ENCODE measurements at regions not wholly inside any gene's neighbourhood (a gene's known extent, or its start where the extent isn't known, plus 50 kb on each side); places are given as distances from the start of the nearest gene placed in this dataset.

DNA sequence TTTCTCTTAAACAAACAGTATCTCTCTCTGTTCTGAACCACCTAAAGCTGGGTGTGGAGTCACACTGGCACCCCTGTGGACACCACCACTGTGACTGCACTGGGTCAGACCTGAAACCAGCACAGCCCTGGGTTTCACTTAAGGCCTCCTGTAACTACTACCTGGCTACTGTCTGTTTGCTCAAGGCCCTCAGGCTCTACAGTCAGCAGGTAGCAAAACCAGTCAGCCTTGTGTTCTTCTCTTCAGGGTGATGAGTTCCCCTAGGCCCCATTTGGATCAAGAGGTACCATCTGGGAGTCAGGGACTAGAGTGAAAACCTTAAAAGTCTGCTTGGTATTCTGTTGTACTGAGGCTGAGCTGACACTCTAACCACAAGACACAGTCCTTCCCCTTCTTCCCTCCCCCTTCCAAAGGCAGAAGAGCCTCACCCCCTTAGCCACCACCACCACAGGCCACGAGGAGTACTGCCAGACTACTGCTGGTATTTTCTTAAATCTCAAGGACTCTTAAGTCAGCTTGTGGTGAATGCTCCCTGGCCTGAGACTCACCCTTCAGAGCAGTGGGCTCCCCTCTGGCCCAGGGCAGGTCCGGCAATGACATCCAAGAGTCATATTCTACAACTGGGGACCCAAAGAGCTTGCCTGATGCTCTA, 153.2 kb upstream of the MON1B start:
- DNase-seq (ENCODE audit: low spot score) (no peak), ATAC-seq (no peak)
- no peaks in the 10 kb centered on the region for H3K4me1 Mint-ChIP-seq
- H3K27me3 Mint-ChIP-seq (ENCODE audit: low read depth), result no peaks in the 10 kb centered on the region
- CTCF ChIA-PET, result no interaction called here
- POLR2A ChIA-PET, result no interaction called here
- peaks cover 10% of the 10 kb centered on the region; the same call in 1 of the 2 replicates for H3K36me3 Mint-ChIP-seq
- peaks cover 62% of the 10 kb centered on the region for H3K9me3 Mint-ChIP-seq
- H3K27ac Mint-ChIP-seq, result no peak overlapping the region
- no peak overlapping the region for H3K4me3 Mint-ChIP-seq
- no peak for TF ChIP-seq CBFB (CRISPR knock-in tag; IDR thresholded peaks at IDR 0.05; ENCODE audit: low read depth)
- no peak for TF ChIP-seq GRHL2 (CRISPR knock-in tag; IDR thresholded peaks at IDR 0.05; ENCODE audit: insufficient replicate concordance, severe bottlenecking)
- no peak for TF ChIP-seq ZNF396 (CRISPR knock-in tag; IDR thresholded peaks at IDR 0.05; ENCODE audit: borderline replicate concordance)
- TF ChIP-seq, protein P1, sequence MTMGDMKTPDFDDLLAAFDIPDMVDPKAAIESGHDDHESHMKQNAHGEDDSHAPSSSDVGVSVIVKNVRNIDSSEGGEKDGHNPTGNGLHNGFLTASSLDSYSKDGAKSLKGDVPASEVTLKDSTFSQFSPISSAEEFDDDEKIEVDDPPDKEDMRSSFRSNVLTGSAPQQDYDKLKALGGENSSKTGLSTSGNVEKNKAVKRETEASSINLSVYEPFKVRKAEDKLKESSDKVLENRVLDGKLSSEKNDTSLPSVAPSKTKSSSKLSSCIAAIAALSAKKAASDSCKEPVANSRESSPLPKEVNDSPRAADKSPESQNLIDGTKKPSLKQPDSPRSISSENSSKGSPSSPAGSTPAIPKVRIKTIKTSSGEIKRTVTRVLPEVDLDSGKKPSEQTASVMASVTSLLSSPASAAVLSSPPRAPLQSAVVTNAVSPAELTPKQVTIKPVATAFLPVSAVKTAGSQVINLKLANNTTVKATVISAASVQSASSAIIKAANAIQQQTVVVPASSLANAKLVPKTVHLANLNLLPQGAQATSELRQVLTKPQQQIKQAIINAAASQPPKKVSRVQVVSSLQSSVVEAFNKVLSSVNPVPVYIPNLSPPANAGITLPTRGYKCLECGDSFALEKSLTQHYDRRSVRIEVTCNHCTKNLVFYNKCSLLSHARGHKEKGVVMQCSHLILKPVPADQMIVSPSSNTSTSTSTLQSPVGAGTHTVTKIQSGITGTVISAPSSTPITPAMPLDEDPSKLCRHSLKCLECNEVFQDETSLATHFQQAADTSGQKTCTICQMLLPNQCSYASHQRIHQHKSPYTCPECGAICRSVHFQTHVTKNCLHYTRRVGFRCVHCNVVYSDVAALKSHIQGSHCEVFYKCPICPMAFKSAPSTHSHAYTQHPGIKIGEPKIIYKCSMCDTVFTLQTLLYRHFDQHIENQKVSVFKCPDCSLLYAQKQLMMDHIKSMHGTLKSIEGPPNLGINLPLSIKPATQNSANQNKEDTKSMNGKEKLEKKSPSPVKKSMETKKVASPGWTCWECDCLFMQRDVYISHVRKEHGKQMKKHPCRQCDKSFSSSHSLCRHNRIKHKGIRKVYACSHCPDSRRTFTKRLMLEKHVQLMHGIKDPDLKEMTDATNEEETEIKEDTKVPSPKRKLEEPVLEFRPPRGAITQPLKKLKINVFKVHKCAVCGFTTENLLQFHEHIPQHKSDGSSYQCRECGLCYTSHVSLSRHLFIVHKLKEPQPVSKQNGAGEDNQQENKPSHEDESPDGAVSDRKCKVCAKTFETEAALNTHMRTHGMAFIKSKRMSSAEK (CRISPR knock-in tag; IDR thresholded peaks at IDR 0.05; ENCODE audit: borderline replicate concordance), result no peak
- TF ChIP-seq PRRX2 (CRISPR knock-in tag; IDR thresholded peaks at IDR 0.05), result no peak
- TF ChIP-seq NR2C2 (CRISPR knock-in tag; IDR thresholded peaks at IDR 0.05), result no peak
- TF ChIP-seq RELA (CRISPR knock-in tag; IDR thresholded peaks at IDR 0.05; ENCODE audit: borderline replicate concordance), result no peak
- TF ChIP-seq ESRRA (CRISPR knock-in tag; IDR thresholded peaks at IDR 0.05; ENCODE audit: borderline replicate concordance), result no peak
- no peak for TF ChIP-seq JAZF1 (CRISPR knock-in tag; IDR thresholded peaks at IDR 0.05)
- TF ChIP-seq, protein P2, sequence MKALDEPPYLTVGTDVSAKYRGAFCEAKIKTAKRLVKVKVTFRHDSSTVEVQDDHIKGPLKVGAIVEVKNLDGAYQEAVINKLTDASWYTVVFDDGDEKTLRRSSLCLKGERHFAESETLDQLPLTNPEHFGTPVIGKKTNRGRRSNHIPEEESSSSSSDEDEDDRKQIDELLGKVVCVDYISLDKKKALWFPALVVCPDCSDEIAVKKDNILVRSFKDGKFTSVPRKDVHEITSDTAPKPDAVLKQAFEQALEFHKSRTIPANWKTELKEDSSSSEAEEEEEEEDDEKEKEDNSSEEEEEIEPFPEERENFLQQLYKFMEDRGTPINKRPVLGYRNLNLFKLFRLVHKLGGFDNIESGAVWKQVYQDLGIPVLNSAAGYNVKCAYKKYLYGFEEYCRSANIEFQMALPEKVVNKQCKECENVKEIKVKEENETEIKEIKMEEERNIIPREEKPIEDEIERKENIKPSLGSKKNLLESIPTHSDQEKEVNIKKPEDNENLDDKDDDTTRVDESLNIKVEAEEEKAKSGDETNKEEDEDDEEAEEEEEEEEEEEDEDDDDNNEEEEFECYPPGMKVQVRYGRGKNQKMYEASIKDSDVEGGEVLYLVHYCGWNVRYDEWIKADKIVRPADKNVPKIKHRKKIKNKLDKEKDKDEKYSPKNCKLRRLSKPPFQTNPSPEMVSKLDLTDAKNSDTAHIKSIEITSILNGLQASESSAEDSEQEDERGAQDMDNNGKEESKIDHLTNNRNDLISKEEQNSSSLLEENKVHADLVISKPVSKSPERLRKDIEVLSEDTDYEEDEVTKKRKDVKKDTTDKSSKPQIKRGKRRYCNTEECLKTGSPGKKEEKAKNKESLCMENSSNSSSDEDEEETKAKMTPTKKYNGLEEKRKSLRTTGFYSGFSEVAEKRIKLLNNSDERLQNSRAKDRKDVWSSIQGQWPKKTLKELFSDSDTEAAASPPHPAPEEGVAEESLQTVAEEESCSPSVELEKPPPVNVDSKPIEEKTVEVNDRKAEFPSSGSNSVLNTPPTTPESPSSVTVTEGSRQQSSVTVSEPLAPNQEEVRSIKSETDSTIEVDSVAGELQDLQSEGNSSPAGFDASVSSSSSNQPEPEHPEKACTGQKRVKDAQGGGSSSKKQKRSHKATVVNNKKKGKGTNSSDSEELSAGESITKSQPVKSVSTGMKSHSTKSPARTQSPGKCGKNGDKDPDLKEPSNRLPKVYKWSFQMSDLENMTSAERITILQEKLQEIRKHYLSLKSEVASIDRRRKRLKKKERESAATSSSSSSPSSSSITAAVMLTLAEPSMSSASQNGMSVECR (CRISPR knock-in tag; IDR thresholded peaks at IDR 0.05; ENCODE audit: borderline replicate concordance), result no peak
- no peak for TF ChIP-seq ZNF263 (CRISPR knock-in tag; IDR thresholded peaks at IDR 0.05; ENCODE audit: low read depth)
- TF ChIP-seq TEAD1 (CRISPR knock-in tag; IDR thresholded peaks at IDR 0.05), result no peak
- TF ChIP-seq RORB (CRISPR knock-in tag; IDR thresholded peaks at IDR 0.05), result no peak
- TF ChIP-seq, protein P3, sequence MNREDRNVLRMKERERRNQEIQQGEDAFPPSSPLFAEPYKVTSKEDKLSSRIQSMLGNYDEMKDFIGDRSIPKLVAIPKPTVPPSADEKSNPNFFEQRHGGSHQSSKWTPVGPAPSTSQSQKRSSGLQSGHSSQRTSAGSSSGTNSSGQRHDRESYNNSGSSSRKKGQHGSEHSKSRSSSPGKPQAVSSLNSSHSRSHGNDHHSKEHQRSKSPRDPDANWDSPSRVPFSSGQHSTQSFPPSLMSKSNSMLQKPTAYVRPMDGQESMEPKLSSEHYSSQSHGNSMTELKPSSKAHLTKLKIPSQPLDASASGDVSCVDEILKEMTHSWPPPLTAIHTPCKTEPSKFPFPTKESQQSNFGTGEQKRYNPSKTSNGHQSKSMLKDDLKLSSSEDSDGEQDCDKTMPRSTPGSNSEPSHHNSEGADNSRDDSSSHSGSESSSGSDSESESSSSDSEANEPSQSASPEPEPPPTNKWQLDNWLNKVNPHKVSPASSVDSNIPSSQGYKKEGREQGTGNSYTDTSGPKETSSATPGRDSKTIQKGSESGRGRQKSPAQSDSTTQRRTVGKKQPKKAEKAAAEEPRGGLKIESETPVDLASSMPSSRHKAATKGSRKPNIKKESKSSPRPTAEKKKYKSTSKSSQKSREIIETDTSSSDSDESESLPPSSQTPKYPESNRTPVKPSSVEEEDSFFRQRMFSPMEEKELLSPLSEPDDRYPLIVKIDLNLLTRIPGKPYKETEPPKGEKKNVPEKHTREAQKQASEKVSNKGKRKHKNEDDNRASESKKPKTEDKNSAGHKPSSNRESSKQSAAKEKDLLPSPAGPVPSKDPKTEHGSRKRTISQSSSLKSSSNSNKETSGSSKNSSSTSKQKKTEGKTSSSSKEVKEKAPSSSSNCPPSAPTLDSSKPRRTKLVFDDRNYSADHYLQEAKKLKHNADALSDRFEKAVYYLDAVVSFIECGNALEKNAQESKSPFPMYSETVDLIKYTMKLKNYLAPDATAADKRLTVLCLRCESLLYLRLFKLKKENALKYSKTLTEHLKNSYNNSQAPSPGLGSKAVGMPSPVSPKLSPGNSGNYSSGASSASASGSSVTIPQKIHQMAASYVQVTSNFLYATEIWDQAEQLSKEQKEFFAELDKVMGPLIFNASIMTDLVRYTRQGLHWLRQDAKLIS (CRISPR knock-in tag; IDR thresholded peaks at IDR 0.05; ENCODE audit: borderline replicate concordance), result no peak
- TF ChIP-seq, protein P4, sequence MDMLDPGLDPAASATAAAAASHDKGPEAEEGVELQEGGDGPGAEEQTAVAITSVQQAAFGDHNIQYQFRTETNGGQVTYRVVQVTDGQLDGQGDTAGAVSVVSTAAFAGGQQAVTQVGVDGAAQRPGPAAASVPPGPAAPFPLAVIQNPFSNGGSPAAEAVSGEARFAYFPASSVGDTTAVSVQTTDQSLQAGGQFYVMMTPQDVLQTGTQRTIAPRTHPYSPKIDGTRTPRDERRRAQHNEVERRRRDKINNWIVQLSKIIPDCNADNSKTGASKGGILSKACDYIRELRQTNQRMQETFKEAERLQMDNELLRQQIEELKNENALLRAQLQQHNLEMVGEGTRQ (CRISPR knock-in tag; IDR thresholded peaks at IDR 0.05), result no peak
- TF ChIP-seq, protein P5, sequence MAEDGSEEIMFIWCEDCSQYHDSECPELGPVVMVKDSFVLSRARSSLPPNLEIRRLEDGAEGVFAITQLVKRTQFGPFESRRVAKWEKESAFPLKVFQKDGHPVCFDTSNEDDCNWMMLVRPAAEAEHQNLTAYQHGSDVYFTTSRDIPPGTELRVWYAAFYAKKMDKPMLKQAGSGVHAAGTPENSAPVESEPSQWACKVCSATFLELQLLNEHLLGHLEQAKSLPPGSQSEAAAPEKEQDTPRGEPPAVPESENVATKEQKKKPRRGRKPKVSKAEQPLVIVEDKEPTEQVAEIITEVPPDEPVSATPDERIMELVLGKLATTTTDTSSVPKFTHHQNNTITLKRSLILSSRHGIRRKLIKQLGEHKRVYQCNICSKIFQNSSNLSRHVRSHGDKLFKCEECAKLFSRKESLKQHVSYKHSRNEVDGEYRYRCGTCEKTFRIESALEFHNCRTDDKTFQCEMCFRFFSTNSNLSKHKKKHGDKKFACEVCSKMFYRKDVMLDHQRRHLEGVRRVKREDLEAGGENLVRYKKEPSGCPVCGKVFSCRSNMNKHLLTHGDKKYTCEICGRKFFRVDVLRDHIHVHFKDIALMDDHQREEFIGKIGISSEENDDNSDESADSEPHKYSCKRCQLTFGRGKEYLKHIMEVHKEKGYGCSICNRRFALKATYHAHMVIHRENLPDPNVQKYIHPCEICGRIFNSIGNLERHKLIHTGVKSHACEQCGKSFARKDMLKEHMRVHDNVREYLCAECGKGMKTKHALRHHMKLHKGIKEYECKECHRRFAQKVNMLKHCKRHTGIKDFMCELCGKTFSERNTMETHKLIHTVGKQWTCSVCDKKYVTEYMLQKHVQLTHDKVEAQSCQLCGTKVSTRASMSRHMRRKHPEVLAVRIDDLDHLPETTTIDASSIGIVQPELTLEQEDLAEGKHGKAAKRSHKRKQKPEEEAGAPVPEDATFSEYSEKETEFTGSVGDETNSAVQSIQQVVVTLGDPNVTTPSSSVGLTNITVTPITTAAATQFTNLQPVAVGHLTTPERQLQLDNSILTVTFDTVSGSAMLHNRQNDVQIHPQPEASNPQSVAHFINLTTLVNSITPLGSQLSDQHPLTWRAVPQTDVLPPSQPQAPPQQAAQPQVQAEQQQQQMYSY (CRISPR knock-in tag; IDR thresholded peaks at IDR 0.05), result no peak
- no peak for TF ChIP-seq ETV6 (CRISPR knock-in tag; IDR thresholded peaks at IDR 0.05)

All from WTC11 (cell line).